Keratinocyte (primary cell): ENCODE measurements at regions not wholly inside any gene's neighbourhood (a gene's known extent, or its start where the extent isn't known, plus 50 kb on each side); places are given as distances from the start of the nearest gene placed in this dataset.

Source experiments
- CTCF ChIP-seq, 3 experiments: IDR thresholded peaks in 1 of 3; conservative IDR thresholded peaks in 1 of 3; optimal IDR thresholded peaks in 1 of 3; 2 replicates in 2 of 3; 3 replicates in 1 of 3; pipeline versions ENCODE3 to v1.5.1; 2011; ENCODE audit warnings: low read length in 3 of 3, mild to moderate bottlenecking in 3 of 3, moderate library complexity in 2 of 3, control low read depth in 1 of 3, inconsistent platforms in 1 of 3; ENCODE audit not compliant: insufficient read depth in 2 of 3; ENCODE audit errors: extremely low read depth in 1 of 3
- EZH2 ChIP-seq: IDR thresholded peaks from one replicate; pipeline ENCODE4 v1.6.1; 2012; ENCODE audit warnings: inconsistent platforms, mild to moderate bottlenecking, low read length, moderate library complexity

- TF ChIP-seq CTCF (optimal IDR thresholded peaks at IDR 0.05 in 1 of 3, IDR thresholded peaks at IDR 0.05 in 1 of 3, conservative IDR thresholded peaks at IDR 0.05 in 1 of 3; ENCODE audit: extremely low read depth in 1 of 3, insufficient read depth in 2 of 3, low read length in 3 of 3) (no peak), EZH2 (no peak)
Observed at GRCh38 chr6:134398453-134398852, 80.5 kb upstream of the SGK1 start.
